Left kidney (tissue), 1 donor: ENCODE measurements at regions not wholly inside any gene's neighbourhood (a gene's known extent, or its start where the extent isn't known, plus 50 kb on each side); places are given as distances from the start of the nearest gene placed in this dataset.
A peak's percentile ranks its signal among the peaks of the same experiment; 100 is the strongest.

Source experiments
- DNase-seq: peaks from one replicate; pipeline ENCODE4 v3.0.0-alpha.2; 2013

- no peak for DNase-seq
Measured at GRCh38 chr6:140980265-140980887, 1152.3 kb upstream of the GJE1 start.

GRCh38 chr6:140979642-140980091 is 1153.1 kb upstream of the GJE1 start:
- no peak for DNase-seq

- no peak for DNase-seq
Measured at GRCh38 chr6:140977403-140977802, 1155.3 kb upstream of the GJE1 start.

- DNase-seq: no peak
Measured at GRCh38 chr6:140976806-140977205, 1155.9 kb upstream of the GJE1 start.

- DNase-seq: no peak
Measured at GRCh38 chr6:140970485-140970884, 1162.2 kb upstream of the GJE1 start.

GRCh38 chr6:140968062-140968461 is 1164.7 kb upstream of the GJE1 start:
- DNase-seq: no peak

GRCh38 chr6:140966676-140967075 is 1166.0 kb upstream of the GJE1 start:
- DNase-seq: no peak

GRCh38 chr6:140960566-140960965 is 1172.2 kb upstream of the GJE1 start:
- DNase-seq: no peak

- no peak for DNase-seq
Measured at GRCh38 chr6:140957386-140957785, 1175.3 kb upstream of the GJE1 start.

GRCh38 chr6:140956571-140957369 is 1176.0 kb upstream of the GJE1 start:
- no peak for DNase-seq

GRCh38 chr6:140940251-140940925 is 1192.3 kb upstream of the GJE1 start:
- DNase-seq: no peak

- no peak for DNase-seq
Measured at GRCh38 chr6:140932909-140933308, 1199.8 kb upstream of the GJE1 start.

GRCh38 chr6:140931581-140931980 is 1201.1 kb upstream of the GJE1 start:
- DNase-seq: no peak

- DNase-seq: no peak
Measured at GRCh38 chr6:140929121-140929520, 1203.6 kb upstream of the GJE1 start.

- DNase-seq: no peak
Measured at GRCh38 chr6:140923048-140923447, 1209.7 kb upstream of the GJE1 start.

GRCh38 chr6:140921366-140922226 is 1211.1 kb upstream of the GJE1 start:
- peak; percentile 54 for DNase-seq

GRCh38 chr6:140917911-140918310 is 1214.8 kb upstream of the GJE1 start:
- no peak for DNase-seq

GRCh38 chr6:140915551-140915950 is 1217.2 kb upstream of the GJE1 start:
- DNase-seq: no peak

GRCh38 chr6:140915103-140915502 is 1217.6 kb upstream of the GJE1 start:
- no peak for DNase-seq

- no peak for DNase-seq
Measured at GRCh38 chr6:140912686-140913085, 1220.0 kb upstream of the GJE1 start.

- DNase-seq: no peak
Measured at GRCh38 chr6:140909625-140910024, 1223.1 kb upstream of the GJE1 start.

GRCh38 chr6:140909156-140909555 is 1223.6 kb upstream of the GJE1 start:
- no peak for DNase-seq
